IPS DF 4.7 (cell line): ENCODE measurements at regions not wholly inside any gene's neighbourhood (a gene's known extent, or its start where the extent isn't known, plus 50 kb on each side); places are given as distances from the start of the nearest gene placed in this dataset.
"Not testable (repeated sequence)": the region's sequence is repeated elsewhere in the genome, so short reads cannot be mapped to it uniquely, and the experiment has no call there.

Source experiments
- DNase-seq: peaks from one replicate; pipeline ENCODE4 v3.0.0-alpha.2; 2013; ENCODE audit warnings: low spot score; ENCODE audit errors: extremely low read depth

DNA sequence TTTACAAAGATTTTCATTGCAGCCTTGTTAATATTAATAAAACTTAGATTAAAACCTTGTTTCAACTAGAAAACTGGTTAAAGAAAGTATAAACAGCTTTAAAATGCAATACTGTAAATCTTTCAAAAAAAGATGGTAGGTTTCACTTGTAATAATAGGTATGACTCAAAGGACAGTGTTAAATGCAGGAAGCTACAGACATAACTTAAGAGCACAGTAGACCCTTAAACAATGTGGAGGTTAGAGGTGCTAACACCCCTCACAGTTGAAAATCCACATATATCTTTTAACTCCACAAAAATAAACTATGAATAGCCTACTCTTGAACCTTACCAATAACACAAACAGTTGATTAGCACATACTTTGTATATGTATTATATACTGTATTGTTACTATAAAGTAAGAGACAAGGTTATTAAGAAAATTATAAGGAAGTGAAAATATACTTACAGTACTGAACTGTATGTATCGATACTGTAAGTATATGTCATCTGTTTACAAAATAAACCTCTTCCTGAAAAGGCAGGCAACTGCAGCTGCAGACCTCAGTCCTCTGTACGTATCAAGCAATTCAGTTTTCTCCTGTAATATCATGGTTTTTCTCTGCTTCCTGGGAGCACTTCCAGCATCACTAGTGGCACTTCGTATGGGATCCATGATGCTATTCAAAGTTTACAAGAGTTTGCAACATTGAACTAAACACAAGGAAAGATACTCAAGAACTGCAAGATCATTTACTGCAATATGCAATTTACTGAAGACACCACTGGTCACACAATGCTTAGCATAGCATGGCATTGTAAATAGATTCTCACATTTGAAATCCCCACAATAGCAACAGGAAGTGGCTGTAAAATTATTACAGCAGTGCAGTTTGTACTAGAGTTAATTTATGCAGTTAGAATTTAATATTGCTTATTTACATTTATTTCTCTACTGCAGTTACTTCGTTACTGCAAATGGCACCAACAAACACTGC lies 610.5 kb upstream of the LRRTM4 start:
- DNase-seq, result no peak

DNA sequence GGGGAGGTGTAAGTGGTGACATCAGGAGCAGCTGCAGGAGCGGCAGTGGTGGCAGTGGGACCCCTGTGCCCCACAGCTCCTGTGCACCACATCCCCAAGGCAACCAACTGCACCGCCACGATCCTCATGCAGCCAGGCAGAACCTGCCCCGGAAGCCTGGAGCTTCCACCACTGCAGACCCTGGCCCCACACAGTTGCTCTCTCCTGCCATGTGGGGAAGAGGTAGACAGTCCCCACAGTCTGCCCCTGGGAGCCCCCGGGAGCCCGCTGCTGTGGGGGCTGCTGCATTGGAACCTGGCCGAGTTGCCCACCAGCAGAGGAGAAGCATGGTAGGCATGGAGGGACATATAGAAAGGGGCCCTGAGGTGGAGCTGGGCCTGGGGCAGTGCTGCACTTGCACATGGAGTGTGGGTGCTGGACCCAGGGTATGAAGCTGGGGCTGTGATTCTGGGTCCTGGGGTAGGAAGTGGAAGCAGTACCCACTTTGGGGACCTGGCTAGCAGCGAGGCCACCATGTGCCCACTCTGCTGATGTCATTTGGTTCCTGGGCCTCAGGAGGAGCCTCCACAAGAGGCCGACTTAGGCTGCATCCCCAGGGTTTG lies 623.3 kb upstream of the LRRTM4 start:
- DNase-seq, result no peak

DNA sequence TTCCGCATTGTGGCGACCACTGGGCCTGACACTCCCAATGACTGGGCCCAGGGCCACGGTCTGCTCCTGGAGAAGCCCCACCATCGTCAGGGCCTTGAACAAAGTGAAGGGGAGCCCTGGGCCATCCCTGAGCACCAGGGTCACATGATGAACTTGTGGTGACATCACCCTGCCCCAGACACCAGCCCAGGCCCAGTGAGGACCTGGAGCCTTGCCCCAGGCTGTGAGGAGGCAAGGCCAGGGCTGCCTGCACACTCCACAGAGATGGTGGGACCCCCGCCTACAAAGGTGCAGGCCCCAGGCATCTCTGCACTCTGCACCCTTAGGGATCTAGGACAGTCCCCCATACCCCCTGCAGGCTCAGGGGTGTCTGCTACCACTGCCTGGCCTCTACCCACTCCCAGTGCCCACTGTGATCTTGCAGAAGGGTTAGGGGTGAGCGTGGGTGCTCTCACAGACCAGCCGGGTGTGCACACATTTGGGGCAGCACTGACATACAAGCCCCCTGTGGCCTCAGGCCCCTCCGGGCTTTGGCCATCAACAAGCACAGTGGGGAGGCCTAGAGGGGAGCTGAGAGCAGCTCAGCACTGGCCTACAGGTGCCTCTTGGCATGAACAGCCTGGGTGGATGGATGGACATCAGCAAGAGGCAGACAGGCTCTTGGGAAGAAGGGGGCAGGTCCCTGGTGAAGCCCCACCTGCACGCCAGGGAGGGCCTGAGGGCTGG lies 624.0 kb upstream of the LRRTM4 start:
- no peak for DNase-seq

DNA sequence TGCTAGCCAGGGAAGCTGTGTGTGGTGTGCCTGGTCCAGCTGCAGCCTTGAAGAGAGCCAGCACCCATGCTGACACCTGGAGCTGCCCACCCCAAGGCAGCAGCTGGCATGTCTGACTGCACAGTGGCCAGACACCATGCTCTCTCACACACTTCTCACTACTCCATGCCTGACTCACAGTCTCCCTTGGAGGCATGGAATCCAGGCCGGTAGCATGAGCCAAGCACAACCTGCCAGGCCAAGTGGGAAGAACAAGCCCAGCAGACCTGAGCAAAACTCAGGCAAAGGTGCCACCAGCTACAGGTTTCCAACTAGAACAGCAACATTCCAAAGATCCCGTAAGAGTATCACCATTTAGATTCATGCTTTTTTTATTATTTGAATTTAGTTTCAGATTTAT lies 625.3 kb upstream of the LRRTM4 start:
- no peak for DNase-seq

DNA sequence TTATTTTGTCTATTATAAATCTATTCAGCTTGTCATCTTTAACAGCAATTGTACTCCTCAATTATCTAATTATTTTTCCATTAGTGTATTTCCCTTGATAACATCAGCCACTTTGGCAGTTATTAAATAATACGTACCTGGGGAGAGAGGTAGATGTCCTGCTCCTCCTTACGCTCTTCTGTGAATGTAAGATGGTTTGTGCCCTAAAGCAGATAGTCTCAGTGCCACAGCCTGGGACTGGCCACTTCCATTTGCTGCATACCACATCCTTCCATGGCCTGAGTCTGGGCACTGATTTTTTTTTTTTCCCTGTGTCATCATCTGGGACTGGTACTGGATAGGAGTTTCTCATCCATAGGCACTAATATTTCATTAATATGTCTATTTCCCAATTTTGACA lies 632.4 kb upstream of the LRRTM4 start:
- DNase-seq, result no peak

DNA sequence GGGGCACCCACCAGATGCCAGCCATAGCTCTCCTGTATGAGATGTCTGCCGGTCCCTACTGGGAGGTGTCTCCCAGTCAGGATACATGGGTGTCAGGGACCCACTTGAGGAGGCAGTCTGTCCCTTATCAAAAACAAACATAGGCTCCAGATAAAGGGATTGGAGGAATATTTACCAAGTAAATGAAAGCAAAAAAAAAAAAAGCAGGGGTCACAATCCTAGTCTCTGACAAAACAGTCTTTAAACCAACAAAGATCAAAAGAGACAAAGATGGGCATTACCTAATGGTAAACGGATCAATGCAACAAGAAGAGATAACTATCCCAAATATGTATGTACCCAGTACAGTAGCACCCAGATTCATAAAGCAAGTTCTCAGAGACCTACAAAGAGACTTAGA lies 640.0 kb upstream of the LRRTM4 start:
- no peak for DNase-seq

DNA sequence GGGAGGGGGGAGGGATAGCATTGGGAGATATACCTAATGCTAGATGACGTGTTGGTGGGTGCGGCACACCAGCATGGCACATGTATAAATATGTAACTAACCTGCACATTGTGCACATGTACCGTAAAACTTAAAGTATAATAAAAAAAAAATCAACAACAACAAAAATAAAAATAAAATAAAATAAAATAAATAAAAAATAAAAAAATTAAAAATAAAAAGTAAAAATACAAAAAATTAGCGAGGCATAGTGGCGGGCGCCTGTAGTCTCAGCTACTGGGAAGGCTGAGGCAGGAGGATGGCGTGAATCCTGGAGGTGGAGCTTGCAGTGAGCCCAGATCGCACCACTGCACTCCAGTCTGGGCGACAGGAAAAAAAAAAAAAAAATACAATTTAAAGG lies 650.0 kb upstream of the LRRTM4 start:
- DNase-seq, result not testable (repeated sequence)

DNA sequence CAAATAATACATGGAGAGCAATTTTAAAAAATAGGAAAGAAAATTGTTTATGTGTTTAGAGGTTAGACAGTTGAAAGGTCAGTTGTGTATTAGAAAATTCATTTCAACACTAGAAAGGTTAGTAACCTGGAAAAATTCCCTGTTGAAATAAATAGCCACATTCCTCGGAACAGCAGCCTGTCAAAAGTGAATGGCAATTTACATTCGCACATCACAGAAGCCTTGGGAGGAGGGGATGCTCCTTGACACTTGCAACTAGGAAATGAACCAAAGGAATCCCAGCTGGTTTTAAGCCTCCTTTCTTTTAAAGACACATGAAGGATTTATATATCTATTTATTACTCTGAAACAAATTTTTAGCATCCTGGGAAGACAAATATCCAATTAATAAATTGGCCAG lies 653.5 kb upstream of the LRRTM4 start:
- DNase-seq, result no peak

DNA sequence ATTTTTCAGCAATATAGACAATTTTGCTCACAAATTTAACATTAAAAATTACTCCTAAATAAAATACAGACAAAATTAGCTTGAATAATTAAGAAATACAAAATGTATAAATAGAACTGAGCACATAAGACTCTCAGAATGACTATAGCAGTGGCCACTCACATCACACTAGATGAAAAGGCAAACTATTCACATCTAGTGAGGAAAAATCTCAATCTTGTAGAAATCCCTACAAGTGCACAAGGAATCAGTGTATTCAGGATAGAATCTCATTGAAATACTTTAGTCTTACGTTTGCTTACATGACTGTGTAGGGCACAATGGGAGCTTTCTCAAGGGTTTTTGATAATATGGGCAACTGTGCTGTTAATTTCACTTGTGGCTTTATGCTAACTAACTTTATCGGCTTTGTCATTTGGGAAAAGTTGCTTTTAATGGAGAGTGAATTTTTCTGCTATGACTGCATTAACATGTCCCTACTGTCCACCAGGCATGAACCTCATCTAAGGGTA lies 678.9 kb upstream of the LRRTM4 start:
- no peak for DNase-seq

DNA sequence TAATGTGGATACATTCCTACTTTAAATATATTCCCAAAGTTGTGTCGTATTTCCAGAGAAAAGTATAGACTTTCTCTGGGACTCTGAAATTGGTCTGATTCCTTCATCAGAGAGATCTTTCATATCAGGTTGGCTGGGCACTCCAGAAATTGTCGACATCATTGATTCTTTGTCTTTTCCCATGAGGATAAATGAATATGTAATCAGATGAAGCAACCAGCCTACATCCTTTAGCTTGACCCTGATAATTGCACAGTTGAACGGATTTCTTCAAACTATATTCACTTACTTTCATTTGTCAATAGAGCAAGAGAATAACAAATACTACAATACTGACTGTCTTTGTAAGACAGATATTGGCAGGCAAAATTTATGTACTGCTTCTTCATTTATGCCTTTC lies 680.2 kb upstream of the LRRTM4 start:
- DNase-seq, result no peak

DNA sequence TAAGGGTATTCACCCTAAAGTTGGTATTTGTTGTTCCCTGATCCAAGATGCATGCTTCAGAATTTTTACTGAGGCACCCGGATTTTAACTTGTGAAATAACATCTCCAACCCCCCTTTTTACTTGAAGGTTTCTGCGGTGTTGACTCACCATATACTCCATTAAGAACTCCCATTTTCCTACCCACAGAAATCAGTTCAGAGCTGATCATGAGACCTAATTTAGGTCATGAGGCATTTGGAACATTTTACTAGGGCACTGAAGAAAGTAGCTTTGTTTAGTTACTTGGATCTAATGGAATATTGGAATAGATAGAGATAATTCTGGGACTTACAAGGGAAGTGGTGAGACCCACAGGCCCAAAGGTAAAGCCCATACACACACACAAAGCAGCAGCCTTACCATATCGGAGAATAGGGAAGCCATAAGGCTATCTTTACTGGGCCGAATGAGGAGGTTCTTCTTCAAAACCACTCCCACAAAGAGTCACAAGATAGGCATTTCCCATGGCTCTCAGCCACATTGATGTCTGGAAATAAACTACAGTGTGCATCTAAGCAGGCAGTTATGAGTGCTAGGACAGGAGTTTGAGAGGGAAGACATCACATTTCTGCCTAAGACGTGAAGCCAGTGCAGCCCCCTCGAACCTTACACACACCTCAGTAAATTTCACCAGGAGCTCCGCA lies 681.0 kb upstream of the LRRTM4 start:
- no peak for DNase-seq

DNA sequence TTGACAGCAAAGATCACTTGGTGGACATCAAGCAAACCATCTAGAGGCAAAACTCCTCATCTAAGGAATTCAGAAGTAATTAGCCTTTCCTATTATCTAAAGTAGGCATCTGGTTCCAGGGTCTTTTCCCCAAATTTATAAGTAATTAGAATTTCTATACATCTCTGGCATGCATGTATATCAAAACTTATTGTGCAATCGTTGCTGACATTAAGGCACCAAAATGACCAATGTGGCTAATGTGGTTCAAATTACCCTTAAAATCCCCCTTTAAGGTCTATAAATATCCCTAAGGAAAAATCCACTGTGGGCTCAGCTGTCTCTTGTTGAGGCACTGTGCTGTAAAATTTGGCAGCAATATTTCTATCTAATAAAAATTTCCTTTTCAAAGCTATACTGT lies 695.9 kb upstream of the LRRTM4 start:
- DNase-seq, result no peak

DNA sequence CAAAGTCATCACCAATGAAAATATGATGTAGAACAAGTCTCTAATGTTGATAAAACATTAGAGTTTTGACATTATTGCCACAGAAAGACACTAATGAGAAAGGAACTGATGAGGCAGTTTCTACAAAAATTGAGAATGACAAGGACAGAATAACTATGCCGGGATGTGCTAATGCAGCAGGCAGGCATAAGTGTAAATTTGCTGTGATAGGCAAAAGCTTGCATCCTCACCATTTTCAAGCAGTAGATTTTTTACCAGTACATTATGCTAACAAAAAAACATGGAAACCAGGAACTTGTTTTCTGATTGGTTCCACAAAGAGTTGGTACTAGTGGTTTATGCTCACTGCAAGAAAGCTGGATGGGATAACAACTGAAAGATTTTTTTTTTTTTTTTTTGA lies 715.5 kb upstream of the LRRTM4 start:
- DNase-seq, result no peak

DNA sequence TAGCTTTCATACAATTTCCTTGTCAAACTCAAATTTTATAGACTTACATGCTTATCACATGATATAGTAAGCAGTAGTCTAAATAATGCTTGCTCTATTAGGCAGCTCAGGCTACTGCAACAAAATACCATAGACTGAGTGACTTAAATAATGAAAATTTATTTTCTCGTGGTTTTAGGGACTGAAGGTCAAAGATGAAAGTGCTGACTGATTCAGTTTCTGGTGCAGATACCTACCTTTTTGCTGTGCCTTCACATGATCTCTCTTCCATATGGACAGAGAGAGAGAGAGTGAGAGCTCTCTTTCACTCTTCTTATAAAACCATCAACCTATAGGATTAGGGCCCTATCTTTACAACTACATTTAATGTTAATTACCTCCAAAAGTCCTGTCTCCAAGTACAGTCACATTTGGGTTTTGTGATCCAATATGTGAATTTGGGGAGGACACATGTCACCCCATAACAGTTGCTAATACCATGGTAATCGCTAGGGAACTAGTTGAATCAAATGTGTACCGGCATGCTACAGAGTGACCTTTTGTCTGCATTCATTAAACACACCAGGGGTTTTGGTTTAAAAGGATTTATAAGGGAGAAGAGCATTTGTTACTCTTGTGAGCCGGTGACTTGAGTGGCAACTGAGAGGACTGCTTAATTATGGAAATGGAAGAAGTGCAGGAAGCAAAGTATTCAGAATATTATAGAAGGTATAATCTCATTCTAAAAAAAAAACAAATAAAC lies 723.4 kb upstream of the LRRTM4 start:
- DNase-seq, result no peak

DNA sequence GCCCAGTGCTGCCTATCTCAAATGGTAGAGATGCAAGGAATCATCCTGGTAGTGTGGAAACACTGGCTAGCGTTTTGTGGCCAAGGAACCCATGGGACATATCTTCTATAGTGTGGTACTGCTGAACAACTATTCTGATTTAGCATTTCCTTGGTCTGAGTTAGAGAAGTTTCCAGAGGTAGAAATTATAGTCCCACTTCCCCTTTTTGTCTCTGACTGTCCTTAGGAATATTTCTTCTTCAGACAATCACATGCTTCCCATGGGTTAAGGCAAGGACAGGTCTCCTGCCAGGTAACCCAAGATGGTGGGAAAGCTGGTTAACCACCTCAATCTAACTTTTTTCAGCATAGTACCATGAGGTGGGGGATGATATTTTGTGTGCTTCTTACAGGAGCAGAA lies 729.5 kb upstream of the LRRTM4 start:
- DNase-seq, result no peak

DNA sequence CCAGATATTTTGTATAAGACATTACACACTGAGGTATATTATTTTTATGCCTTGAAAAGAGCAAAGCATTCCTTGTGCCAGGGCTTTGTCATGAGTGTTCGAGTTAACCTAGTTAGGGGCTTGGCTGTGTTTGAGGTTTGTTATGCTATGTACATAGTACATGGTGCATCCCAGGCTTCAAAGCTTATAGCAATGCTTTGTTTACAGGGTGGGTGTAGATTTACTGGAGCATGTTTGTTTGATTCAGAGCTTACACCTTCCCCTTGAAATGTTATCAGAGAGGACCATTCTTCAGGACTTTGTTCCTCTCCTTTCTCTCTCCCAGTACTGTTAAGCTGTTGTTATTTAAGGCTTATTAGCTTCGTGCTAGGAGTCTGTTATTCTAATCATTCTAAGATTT lies 738.7 kb upstream of the LRRTM4 start:
- DNase-seq, result no peak

DNA sequence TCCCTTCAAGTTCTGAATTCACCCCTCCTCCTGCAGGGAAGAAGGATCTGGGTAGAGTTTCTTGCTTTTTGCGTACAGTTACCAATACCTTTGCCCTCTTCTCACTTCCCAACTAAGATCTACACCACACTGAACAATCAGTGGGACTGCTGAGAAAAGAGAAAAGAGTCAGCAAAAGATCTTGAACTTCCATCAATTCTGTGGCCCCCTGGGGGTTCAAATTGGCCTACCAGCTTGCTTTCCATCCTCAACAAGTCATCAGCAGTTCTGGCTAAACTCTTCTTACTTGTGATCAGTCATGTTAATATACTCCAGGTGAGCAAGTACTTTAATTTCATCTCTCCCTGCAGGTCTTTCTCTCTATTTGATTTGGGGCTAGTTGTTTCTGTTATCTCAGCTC lies 739.3 kb upstream of the LRRTM4 start:
- no peak for DNase-seq

DNA sequence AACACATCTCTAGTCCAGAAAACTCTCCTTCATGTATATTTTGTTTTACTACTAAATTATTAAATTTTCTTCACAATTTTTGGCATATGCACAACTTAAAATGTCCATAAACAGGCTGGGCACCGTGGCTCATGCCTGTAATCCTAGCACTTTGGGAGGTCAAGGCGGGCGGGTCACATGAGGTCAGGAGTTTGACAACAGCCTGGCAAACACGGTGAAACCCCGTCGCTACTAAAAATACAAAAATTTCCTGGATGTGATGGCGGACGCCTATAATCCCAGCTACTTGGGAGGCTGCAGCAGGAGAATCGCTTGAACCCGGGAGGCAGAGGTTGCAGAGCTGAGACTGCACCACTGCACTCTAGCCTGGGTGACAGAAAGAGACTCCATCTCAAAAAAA lies 739.9 kb upstream of the LRRTM4 start:
- DNase-seq, result not testable (repeated sequence)

DNA sequence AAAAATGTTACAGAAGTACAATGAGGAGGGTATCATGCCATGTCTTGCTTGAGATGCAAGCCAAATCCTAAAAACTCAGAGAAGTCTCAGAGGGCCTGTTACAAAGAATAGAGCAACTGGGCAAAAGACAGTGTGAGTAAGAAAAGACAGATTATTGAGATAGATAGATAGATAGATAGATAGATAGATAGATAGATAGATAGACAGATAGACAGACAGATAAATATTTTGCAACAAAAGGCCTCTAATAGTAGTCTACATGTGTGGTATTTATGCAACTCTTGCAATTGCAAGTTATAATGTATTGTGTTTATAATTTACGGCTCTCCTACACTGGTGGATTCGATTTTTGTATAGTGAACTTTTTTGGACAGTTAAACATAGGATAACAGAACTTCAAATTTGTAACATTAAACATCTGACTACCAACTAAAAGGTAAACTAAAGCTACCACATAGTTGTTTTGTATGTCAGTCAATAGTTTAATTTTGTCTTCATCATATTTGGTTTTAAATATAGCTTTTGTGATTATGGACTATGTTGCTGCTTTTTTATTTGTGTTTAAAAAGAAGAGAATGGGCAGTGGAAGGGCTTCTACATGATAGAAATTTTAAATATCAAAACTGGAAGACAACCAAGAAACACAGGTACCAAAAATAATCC lies 740.7 kb upstream of the LRRTM4 start:
- no peak for DNase-seq

DNA sequence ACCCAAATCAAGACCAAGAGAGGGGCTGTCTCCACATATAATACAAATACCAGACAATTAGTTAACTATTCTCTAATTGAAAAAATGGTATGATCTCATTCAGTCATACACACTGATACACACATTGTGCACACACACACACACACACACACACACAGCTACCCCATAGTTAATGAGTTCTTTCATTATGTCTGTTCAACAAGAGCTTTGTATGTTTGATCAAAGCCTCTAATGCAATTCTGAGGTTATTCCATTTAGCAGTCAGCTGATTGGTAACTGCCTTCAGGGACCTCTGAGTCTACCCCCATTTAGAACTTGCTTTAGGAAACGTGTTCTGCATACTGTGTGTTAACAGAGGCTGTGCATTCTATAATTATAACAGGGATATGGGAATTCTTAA lies 741.4 kb upstream of the LRRTM4 start:
- no peak for DNase-seq
